Osteoblast (primary cell): ENCODE measurements at regions not wholly inside any gene's neighbourhood (a gene's known extent, or its start where the extent isn't known, plus 50 kb on each side); places are given as distances from the start of the nearest gene placed in this dataset.

Experiments used
- DNase-seq: peaks from one replicate; pipeline ENCODE4 v3.0.0; 2011; ENCODE audit warnings: low spot score, mixed read lengths; ENCODE audit not compliant: insufficient read length; ENCODE audit errors: missing footprints
- H2AFZ ChIP-seq: 2 replicates; pipeline ENCODE4 v1.6.0; 2011; ENCODE audit warnings: mild to moderate bottlenecking, low read length
- H3K27ac ChIP-seq: 2 replicates; pipeline ENCODE4 v1.5.1; 2011; ENCODE audit warnings: mild to moderate bottlenecking, low read depth, low read length, moderate library complexity
- H3K27me3 ChIP-seq: 2 replicates; pipeline ENCODE4 v1.6.0; 2012; ENCODE audit warnings: mild to moderate bottlenecking, control low read depth, inconsistent platforms, low read length, moderate library complexity; ENCODE audit not compliant: insufficient read depth
- H3K36me3 ChIP-seq: 2 replicates; pipeline ENCODE4 v1.5.1; 2011; ENCODE audit warnings: mild to moderate bottlenecking, low read length, control low read depth, moderate library complexity; ENCODE audit not compliant: insufficient read depth
- H3K4me1 ChIP-seq: 2 replicates; pipeline ENCODE4 v1.5.1; 2011; ENCODE audit warnings: mild to moderate bottlenecking, low read length, control low read depth, moderate library complexity; ENCODE audit not compliant: insufficient read depth
- H3K4me2 ChIP-seq: 2 replicates; pipeline ENCODE4 v1.6.0; 2011; ENCODE audit warnings: mild to moderate bottlenecking, low read length; ENCODE audit not compliant: insufficient read depth
- H3K4me3 ChIP-seq: fragments of 200-600 bp; sonication (generic); 3 replicates; pipeline ENCODE4 v1.5.1; 2012; ENCODE audit warnings: mild to moderate bottlenecking, low read length, inconsistent platforms; ENCODE audit not compliant: insufficient read depth
- H3K79me2 ChIP-seq: 2 replicates; pipeline ENCODE4 v1.6.0; 2012; ENCODE audit warnings: mild to moderate bottlenecking, low read length, control low read depth, inconsistent platforms; ENCODE audit not compliant: insufficient read depth
- H3K9me3 ChIP-seq: 2 replicates; pipeline ENCODE4 v1.5.1; 2011; ENCODE audit warnings: low read depth, low read length, control low read depth
- H4K20me1 ChIP-seq: 2 replicates; pipeline ENCODE4 v1.6.0; 2012; ENCODE audit warnings: mild to moderate bottlenecking, low read length, control low read depth; ENCODE audit not compliant: insufficient read depth
- CTCF ChIP-seq: IDR thresholded peaks from 2 replicates; pipeline ENCODE4 v1.5.1; 2011; ENCODE audit warnings: mild to moderate bottlenecking, low read depth, low read length, moderate library complexity; ENCODE audit errors: extremely low read depth

GRCh38 chr20:23188377-23189169 lies 102.4 kb upstream of the CD93 start:
- DNase-seq = no peak
- no peaks in the 10 kb centered on the region for H3K4me1 ChIP-seq
- H4K20me1 ChIP-seq = no peaks in the 10 kb centered on the region
- H3K4me2 ChIP-seq = no peak overlapping the region
- no peak for TF ChIP-seq CTCF
- no peaks in the 10 kb centered on the region for H3K79me2 ChIP-seq
- H3K27me3 ChIP-seq = peaks cover 9% of the 10 kb centered on the region
- H3K27ac ChIP-seq = no peak overlapping the region
- H2AFZ ChIP-seq = no peak overlapping the region
- H3K36me3 ChIP-seq = no peaks in the 10 kb centered on the region
- no peaks in the 10 kb centered on the region for H3K9me3 ChIP-seq
- H3K4me3 ChIP-seq = no peak overlapping the region

GRCh38 chr20:23187751-23188150 lies 101.6 kb upstream of the CD93 start:
- Histone ChIP-seq H3K27ac (no peak overlapping the region), H3K36me3 (no peaks in the 10 kb centered on the region), H3K4me3 (no peak overlapping the region), H3K4me2 (no peak overlapping the region), H3K4me1 (no peaks in the 10 kb centered on the region), H4K20me1 (no peaks in the 10 kb centered on the region), H3K79me2 (no peaks in the 10 kb centered on the region), H3K9me3 (no peaks in the 10 kb centered on the region), H3K27me3 (peaks cover 9% of the 10 kb centered on the region), H2AFZ (no peak overlapping the region)
- peak; percentile 46 for DNase-seq
- no peak for TF ChIP-seq CTCF

- Histone ChIP-seq H4K20me1 (no peaks in the 10 kb centered on the region), H3K27ac (no peak overlapping the region), H3K36me3 (no peaks in the 10 kb centered on the region), H3K79me2 (no peaks in the 10 kb centered on the region), H3K4me1 (no peaks in the 10 kb centered on the region), H2AFZ (no peak overlapping the region), H3K4me3 (no peak overlapping the region), H3K27me3 (peaks cover 4% of the 10 kb centered on the region), H3K4me2 (no peak overlapping the region), H3K9me3 (no peaks in the 10 kb centered on the region)
- no peak for TF ChIP-seq CTCF
- peak; percentile 74 for DNase-seq
These were observed 100.7 kb upstream of the CD93 start for GRCh38 chr20:23186808-23187207.

- peak overlapping the region; percentile 3 for H2AFZ ChIP-seq
- DNase-seq = peak; percentile 39
These were observed 94.4 kb upstream of the CD93 start for GRCh38 chr20:23180451-23180921.

More at GRCh38 chr20:23180451-23180921, 94.4 kb upstream of the CD93 start:
- Histone ChIP-seq H3K4me2 (no peak overlapping the region), H3K36me3 (no peaks in the 10 kb centered on the region), H3K4me1 (no peaks in the 10 kb centered on the region), H4K20me1 (no peaks in the 10 kb centered on the region), H3K27ac (no peak overlapping the region), H3K9me3 (no peaks in the 10 kb centered on the region), H3K27me3 (peaks cover 3% of the 10 kb centered on the region), H3K79me2 (no peaks in the 10 kb centered on the region), H3K4me3 (no peak overlapping the region)
- no peak for TF ChIP-seq CTCF
